ENCODE measurements at regions not wholly inside any gene's neighbourhood (a gene's known extent, or its start where the extent isn't known, plus 50 kb on each side); places are given as distances from the start of the nearest gene placed in this dataset.

GRCh38 chr9:10674586-10674985 lies 61.8 kb upstream of the PTPRD start:
- no peak for DNase-seq (ENCODE audit: low read depth in 2 of 2)

- no peak for DNase-seq (ENCODE audit: low read depth in 2 of 2)
These were observed 65.2 kb upstream of the PTPRD start for GRCh38 chr9:10678010-10678409.

GRCh38 chr9:10678790-10679189 lies 66.0 kb upstream of the PTPRD start:
- peak; percentile 19 to 34 for DNase-seq (ENCODE audit: low read depth in 2 of 2)

GRCh38 chr9:10686943-10687342 lies 74.1 kb upstream of the PTPRD start:
- DNase-seq (ENCODE audit: low read depth in 2 of 2): no peak

GRCh38 chr9:10690546-10690945 lies 77.7 kb upstream of the PTPRD start:
- DNase-seq (ENCODE audit: low read depth in 2 of 2): no peak

- DNase-seq (ENCODE audit: low read depth in 2 of 2): no peak
These were observed 84.2 kb upstream of the PTPRD start for GRCh38 chr9:10697044-10697443.

GRCh38 chr9:10700291-10700690 lies 87.5 kb upstream of the PTPRD start:
- peak; percentile 5 to 14 for DNase-seq (ENCODE audit: low read depth in 2 of 2)

GRCh38 chr9:10700915-10701314 lies 88.1 kb upstream of the PTPRD start:
- DNase-seq (ENCODE audit: low read depth in 2 of 2): no peak

GRCh38 chr9:10701906-10702305 lies 89.1 kb upstream of the PTPRD start:
- DNase-seq (ENCODE audit: low read depth in 2 of 2): no peak

GRCh38 chr9:10703139-10703538 lies 90.3 kb upstream of the PTPRD start:
- no peak for DNase-seq (ENCODE audit: low read depth in 2 of 2)

GRCh38 chr9:10704720-10705119 lies 91.9 kb upstream of the PTPRD start:
- DNase-seq (ENCODE audit: low read depth in 2 of 2): peak; percentile 22 to 32

- no peak for DNase-seq (ENCODE audit: low read depth in 2 of 2)
These were observed 92.6 kb upstream of the PTPRD start for GRCh38 chr9:10705383-10705782.

- DNase-seq (ENCODE audit: low read depth in 2 of 2): no peak
These were observed 94.0 kb upstream of the PTPRD start for GRCh38 chr9:10706788-10707187.

GRCh38 chr9:10721301-10721700 lies 108.5 kb upstream of the PTPRD start:
- no peak for DNase-seq (ENCODE audit: low read depth in 2 of 2)

- DNase-seq (ENCODE audit: low read depth in 2 of 2): no peak
These were observed 116.4 kb upstream of the PTPRD start for GRCh38 chr9:10729213-10729612.

GRCh38 chr9:10744669-10745068 lies 131.9 kb upstream of the PTPRD start:
- no peak for DNase-seq (ENCODE audit: low read depth in 2 of 2)

GRCh38 chr9:10753474-10753873 lies 140.7 kb upstream of the PTPRD start:
- no peak for DNase-seq (ENCODE audit: low read depth in 2 of 2)

- DNase-seq (ENCODE audit: low read depth in 2 of 2): no peak
These were observed 151.7 kb upstream of the PTPRD start for GRCh38 chr9:10764481-10764880.

GRCh38 chr9:10773136-10773535 lies 160.3 kb upstream of the PTPRD start:
- DNase-seq (ENCODE audit: low read depth in 2 of 2): no peak

GRCh38 chr9:10774051-10774450 lies 161.2 kb upstream of the PTPRD start:
- no peak for DNase-seq (ENCODE audit: low read depth in 2 of 2)

- DNase-seq (ENCODE audit: low read depth in 2 of 2): no peak
These were observed 172.5 kb upstream of the PTPRD start for GRCh38 chr9:10785255-10785654.

GRCh38 chr9:10793306-10793705 lies 180.5 kb upstream of the PTPRD start:
- no peak for DNase-seq (ENCODE audit: low read depth in 2 of 2)

GRCh38 chr9:10804486-10804885 lies 191.7 kb upstream of the PTPRD start:
- DNase-seq (ENCODE audit: low read depth in 2 of 2): no peak

- no peak for DNase-seq (ENCODE audit: low read depth in 2 of 2)
These were observed 194.1 kb upstream of the PTPRD start for GRCh38 chr9:10806868-10807267.

GRCh38 chr9:10818206-10818605 lies 205.4 kb upstream of the PTPRD start:
- no peak for DNase-seq (ENCODE audit: low read depth in 2 of 2)
